Daoy (cell line): ENCODE measurements at regions not wholly inside any gene's neighbourhood (a gene's known extent, or its start where the extent isn't known, plus 50 kb on each side); places are given as distances from the start of the nearest gene placed in this dataset.
A peak's percentile ranks its signal among the peaks of the same experiment; 100 is the strongest.
"Not testable (repeated sequence)": the region's sequence is repeated elsewhere in the genome, so short reads cannot be mapped to it uniquely, and the experiment has no call there.

Experiments
- DNase-seq: peaks from one replicate; pipeline ENCODE4 v3.0.0-alpha.2; 2015; ENCODE audit warnings: low read depth

DNA sequence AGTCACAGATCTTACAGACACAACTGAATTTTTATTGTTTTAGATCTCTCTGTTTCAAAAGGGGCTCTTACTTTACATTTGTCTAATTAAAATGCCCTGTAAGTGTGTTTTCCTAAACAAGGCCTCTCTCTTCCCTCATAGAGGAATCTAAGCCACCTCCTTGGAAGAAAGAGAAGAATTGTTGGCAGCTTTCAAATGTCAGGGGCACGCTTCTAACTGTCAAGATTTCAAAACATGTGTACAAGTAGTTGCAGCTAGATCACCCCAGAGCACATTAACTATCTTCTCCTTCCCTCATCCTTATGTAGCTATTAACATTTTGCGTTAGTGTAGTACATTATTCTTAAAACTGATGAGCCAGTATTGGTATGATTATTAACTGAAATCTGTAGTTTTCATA, 266.5 kb upstream of the BOD1L1 start:
- no peak for DNase-seq

DNA sequence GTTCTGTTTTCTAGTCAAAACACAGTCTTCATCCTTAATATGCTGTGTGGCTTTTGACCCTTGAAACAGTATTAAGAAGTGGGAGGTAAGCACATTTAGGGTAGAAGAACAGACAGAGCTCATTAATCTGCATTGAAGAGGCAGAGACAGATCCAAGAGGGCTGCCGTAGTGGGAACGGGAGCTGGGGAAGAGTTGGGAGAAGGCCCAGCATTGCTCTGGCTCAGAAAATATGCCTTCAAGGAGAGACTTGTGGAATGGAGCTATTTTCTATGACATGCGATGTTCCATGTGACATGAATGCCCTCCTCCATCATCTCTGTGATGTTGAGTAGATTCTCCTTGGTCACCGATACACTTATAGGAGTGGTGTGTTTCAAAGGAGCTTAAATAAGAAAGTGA, 273.3 kb upstream of the BOD1L1 start:
- no peak for DNase-seq

DNA sequence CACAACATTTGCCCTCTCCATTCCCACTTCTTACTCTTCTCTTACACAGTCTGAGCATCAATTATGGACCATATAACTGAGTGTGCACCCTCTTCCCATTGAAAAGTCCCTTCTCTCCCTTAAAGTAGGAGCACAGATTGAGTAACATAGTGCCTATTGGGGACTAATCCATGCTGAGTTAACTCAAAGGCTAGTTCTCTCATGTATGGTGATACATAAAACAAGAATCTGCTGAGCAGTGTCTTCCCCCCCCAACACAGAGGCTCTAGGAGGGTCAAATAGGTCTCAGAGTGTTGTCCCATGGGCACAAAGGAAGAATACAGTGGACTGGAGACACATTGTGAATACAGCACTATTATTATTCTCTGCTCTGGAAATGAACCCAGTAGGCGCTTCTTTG, 274.6 kb upstream of the BOD1L1 start:
- DNase-seq: no peak

DNA sequence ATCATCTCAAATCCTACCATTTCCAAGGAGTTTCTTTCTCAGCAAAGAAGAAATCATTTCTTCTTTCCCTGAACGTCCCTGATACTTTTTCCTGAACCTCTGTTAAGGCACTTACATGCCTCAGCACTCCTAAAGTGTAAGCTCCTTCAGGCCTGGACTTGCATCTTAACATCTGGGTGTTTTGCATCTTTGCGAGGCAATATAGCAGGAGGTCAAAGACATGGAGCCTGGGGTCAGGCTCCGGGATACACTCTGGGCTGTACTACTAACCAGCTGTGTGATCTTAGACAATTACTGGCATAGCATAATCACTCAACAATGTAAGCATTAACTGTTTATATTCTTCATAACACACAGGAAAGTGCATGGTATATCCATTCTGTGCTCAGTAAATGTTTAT, 275.5 kb upstream of the BOD1L1 start:
- DNase-seq: no peak

DNA sequence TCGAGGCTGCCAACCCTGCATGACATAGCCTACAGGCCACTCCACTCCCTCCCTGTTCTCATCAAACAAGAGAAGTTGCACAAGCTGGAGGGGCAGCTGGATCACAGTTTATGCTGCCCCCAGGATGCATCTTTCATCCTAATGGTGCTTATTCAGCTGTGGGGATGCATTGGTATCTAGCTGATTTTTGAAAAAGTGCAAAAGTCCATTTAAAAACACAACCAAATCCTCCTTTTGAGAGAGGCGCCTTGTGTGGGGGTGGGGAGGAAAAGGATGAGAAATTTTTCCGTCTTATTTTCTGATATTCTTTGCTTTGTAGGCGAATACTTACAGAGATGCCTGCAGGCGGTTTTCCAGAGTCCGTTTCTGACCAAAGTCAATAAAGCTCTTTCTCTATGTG, 276.4 kb upstream of the BOD1L1 start:
- no peak for DNase-seq

DNA sequence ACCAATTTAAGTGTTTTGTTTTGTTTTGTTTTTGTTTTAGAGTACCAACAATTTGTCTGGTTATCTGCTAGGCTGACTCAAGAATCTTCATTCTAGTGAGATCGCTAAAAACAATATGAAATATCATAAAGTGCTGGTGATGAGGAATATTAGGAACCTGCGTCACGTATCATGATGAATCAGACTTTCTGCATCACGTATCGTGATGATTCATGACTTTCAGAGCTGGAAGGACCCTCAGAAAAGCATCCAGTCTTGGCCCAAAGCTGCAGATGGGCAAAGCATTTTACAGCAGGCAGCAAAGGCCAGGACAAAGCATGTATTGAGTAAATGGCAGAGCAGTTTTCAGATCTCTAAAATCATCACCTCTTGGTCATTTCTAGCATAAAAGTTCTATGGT, 278.0 kb upstream of the BOD1L1 start:
- peak; percentile 23 for DNase-seq

DNA sequence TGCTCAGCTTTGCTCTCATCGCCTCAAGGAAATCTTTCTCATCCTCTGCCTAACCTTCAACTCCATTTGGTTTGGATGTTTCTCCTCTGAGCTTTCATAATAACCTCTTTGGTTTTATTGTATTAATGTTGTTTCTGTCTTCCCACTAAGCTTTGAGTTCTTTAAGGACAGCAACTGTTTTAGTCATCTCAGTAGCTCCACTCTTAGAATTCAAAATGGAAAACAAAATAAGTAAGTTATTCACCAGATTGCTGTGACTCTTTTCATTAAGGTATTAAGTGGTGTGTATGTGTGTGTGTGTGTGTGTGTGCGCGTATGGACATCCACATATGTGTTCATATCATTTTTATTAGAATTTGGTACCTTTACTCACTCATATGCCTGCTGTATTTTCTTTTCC, 279.2 kb upstream of the BOD1L1 start:
- DNase-seq: no peak

DNA sequence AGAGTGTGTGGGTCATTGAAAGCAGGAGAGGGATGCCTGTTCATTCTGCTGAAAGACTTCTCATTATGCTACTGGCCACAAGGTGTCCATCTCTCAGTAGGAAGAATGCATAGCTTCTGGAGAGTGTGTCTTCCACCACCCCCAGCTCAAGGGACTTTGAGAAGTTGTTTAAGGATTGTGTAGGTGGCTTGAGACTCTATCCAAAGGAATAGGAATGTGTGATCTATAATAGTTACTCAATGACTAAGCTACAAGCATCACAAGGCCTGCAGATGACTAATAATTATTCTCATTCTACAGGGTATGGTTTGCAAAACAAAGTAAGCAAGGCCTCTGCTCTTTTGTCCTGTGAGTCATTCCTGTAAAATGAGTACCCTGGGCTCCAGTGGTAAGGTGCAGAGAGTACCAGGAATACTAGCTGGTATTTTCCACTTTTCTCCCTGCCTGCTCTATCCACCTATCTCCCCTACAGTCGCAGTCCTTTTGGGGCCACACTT, 279.8 kb upstream of the BOD1L1 start:
- DNase-seq: peak; percentile 84

DNA sequence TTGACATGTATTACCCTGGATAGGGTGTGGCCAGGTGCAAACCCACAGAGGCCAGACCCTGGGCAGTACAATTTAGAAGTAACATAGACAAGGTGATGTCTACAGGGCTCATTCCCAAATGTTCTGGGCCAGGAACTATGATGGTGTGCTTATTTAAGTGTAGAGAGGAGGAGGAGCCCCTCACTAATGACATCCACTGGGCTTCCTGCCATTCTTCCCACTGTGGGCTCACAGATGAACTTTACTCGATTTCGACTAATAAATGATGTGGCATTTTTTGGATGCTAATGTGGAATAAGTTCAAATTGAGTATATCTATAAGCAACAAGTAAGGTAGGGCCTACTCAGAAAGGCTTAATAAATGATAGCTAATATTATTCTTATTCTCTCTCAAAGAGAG, 280.9 kb upstream of the BOD1L1 start:
- DNase-seq: no peak

DNA sequence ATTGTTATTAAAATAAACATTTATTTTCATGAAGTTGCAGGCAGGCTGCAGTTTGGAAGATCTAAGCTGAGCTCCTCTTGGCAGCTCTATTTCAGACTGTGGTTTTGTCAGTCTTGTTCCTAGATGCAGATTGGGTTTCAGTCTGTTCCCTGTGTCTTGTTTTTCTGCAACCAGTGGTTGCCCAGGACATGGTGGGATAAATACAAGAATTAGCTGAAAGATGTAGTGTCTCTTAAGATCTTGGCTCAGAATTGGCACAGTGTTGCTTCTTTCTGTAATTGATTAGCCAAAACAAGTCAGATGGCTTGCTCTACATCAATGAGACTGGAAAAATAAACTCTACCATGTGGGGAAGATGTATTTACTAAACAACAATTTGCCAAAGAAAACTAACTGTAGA, 283.0 kb upstream of the BOD1L1 start:
- DNase-seq: no peak

DNA sequence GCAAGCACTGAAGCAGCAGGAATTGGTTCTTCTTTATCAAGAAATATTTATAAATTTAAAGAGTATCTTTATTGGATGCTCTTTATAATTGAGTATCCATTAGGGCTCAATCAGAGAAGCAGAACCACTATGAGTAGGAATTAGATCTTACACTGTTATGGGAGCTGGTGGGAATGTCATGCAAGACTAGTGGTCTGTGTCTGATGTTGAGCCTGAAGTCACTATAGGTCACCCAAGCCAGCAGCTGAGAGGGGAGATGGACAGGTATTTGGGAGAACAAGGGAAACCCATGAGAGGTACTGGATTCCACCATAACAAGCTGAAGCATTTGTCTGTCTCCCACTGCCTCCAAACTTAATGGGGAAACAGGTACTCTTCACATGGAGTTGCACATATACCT, 283.7 kb upstream of the BOD1L1 start:
- no peak for DNase-seq

DNA sequence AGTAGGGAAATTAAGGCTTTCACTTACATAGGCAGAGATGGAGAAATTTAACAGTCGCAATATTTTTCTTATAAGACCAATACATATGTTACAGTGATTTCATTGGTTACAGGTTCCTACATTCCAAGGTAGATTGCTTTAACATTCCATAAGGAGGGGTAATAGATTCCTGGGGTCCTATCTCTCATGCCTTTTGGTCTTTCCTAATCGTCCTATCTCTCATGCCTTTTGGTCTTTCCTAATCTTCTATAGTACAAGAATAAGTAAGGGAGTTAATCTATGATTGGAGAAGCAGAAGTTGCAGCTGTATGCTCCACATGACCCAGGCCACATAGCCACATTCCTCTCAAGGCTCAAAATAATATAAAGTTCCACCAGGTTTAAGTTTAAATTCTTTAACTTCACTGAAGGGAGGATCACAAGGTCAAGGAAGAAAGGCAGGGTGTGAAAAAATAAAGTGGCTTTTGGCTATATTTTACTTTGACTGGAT, 285.0 kb upstream of the BOD1L1 start:
- DNase-seq: no peak

DNA sequence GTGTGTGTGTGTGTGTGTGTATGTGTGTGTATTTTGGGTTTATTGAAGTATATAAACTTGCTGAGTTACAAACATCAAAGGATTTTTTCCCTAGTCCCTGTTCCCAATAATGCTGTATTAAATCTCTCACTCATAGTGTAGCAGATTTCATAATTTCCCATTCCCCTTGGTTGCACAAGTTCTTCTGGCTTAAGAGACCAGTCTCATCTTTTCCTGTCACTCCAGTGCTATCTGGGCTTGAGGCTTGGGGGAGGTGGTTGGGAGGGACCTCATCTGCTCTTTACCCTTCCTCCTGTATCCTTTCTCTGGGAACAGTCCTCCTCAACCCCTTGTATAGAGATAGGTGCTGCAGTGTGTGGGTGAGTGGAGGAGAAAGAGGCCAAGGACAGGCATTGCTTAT, 285.4 kb upstream of the BOD1L1 start:
- DNase-seq: no peak

DNA sequence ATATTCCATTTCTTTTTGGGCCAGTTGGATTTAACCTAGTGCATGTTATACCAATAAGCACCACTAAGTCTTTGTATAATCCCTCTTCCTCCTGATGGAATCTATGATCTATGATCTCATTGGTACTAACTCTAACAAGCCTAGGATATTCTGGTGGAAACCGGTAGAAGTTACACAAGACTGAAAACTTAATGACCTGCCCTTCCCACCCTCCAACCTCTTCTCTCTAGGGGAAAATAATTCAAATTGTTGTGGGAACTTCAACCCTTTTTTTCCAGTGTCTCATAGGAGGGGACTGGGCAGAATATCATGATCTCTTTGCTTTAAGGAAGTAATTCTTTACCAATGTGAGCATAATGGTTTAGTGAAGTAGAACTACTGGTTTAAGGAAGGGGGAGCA, 289.5 kb upstream of the BOD1L1 start:
- DNase-seq: no peak

DNA sequence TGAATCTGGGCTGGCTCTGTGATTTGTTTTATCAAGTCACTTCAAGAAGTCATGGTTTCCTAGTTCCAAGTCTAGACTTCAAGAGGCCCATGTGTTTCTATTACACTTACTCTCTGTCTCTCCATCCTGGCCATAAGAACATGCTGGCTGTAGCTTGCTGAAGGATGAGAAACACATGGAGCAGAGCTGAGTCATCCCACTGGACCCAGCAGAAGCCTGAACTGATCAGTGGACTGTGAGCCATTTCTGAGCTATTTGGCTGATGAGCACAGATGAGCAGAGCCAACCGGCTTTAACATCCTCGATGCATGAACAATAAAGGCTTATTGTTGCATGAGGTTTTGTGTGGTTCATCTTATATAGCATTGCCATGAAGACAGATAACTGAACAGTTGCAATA, 290.6 kb upstream of the BOD1L1 start:
- DNase-seq: peak; percentile 85

DNA sequence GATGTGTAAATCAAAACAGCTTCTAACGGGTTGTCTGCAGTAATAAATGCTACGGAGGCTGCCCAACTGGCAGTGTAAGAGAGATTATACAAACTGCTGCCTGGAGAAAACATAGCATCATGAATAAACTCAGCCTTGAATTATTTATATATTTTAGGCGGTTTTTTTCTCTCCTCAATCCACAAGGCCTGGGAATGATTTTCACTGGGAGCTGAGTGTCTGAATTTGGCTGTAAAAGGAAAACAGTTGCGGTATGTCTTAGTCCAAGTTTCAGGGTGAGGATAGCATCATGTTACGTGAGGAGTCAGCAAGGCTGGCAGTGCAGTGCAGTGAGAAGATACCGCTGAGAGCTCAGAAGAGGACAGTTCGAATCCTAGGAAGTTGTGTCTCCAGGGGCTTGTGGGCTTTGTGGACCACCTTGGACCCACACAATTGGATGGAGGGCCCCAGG, 291.5 kb upstream of the BOD1L1 start:
- peak; percentile 81 for DNase-seq

DNA sequence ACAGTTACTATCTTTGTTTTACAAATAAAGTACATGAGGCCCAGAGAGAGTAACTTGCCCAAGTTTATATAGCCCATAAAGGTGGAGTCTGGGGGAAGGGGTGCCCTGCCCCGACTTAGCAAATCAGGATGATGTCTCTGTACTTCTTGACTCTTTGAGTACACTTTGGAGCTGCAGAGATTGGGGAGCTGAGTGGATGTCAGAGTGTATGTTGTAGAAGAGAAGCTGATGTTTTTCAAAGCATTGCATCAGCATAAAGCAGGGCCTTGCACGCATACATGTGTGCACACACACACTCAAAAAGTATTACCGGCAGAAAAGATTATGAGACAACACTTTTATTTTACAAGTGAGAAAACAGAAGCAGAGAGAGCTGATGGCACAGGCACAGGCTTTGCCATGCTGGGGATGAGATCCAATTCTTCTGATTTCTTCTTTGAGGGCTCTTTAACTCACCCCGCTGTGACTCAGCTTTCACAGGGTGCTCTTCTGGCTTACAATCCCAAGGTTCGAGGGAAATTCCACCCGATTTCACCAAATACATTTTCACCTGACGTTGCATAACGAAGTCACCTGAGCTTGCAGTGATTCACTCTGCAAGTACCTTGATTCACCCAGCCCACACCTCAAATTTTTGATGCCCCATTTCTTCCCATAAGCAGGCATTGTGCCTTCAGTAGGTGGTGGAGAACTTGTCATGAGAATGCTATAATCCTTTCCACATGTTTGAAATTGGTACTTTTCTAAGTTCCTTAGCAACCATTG, 292.8 kb upstream of the BOD1L1 start:
- DNase-seq: peak; percentile 73

DNA sequence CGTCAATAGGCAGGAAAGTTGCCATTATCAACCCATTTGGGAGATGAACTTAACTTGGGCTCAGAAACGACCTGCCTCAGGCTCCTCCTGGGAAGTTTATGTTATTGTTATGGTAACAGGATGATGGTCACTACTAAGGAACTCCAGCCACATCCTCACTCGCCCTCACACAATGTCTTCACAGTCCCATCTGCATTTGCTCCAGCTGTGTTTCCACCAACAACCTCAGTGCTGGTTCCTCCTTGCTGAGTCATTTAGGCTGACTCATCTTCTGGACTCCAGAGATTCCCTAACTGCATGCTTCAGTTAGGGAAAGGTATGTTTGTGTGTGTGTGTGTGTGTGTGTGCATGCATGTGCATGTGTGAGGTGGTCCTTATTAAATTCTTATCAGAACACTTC, 293.4 kb upstream of the BOD1L1 start:
- DNase-seq: peak; percentile 98

DNA sequence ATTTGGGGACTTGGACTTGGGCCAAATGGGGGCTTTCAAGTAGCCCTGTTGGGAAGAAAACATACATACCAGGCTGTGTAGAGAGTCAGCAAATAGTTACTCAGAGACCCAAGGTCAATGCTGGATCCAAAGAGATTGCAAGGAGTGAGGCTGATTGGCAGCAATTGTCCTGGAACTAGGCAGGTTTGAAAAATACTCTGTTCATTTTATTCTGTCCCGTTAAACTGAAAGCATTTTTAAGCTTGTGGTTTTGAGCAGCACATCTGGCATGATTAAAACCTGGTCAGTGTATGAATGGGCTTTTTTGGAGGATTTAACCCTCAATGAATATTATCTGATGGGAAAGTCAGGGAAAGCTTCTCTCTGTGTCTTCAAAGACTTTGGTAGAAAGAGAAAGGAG, 294.3 kb upstream of the BOD1L1 start:
- DNase-seq: peak; percentile 29

DNA sequence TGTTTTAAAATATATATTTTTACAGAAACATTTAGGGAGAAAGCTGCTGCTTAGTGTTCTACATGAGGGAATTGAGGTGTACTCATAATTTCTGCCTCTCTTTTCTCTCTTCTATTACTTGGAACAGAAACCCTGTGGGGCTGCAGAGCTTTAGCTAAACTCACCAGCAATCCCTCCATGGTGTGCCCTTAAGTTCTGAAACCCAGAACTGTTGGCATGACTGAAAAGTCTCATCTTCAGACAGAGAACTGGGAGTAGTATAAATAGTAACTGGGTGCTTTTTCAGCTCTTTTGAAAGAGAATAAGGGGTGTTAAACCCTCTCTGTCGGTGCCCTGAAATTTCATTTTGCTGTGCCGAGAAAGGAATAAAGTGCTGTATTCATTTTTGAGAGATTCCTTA, 294.9 kb upstream of the BOD1L1 start:
- DNase-seq: no peak

DNA sequence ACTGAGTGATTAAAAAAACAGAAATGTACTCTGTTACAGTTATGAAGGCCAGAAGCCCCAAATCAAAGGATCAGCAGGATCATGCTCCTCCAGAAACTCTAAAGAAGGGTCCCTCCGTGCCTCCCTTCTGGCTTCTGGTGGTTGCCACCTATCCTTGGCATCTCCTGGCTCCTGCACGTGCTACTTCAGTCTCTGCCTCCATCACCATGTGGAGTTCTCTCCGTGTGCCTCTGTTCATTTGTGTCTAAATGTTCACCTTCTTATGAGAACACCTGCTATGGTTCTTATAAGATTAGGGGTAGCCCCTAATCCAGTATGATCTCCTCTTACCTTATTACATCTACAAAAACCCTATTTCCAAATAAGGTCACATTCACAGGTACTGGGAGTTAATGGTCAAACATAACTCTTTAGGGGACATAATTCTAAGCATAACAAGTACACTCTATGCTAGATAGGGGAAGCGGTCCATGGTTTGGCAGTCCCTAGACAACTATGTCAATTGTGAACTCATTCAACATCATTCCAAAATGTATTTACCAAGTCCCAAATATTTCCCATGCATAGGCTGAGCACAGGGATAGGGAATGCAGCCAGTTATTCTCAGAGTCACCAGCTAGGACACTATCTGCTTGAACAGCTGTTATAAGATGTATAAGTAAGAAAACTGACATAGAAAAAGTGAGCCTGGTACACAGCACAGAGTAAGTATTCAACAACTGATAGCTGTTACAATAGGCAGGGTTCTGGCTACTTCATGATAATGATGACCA, 295.5 kb upstream of the BOD1L1 start:
- no peak for DNase-seq

DNA sequence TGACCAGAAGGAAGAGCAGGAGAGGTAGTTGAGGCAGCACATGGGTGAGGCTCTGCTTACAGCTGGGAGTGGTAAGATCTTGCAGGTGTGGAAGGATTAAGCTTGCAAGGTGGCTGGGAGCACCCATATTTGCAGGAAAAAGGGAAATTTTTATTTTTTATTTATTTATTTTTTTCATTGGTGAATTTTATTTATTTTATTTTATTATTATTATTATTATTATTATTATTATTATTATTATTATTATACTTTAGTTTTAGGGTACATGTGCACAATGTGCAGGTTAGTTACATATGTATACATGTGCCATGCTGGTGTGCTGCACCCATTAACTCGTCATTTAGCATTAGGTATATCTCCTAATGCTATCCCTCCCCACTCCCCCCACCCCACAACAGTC, 297.4 kb upstream of the BOD1L1 start:
- not testable (repeated sequence) for DNase-seq

DNA sequence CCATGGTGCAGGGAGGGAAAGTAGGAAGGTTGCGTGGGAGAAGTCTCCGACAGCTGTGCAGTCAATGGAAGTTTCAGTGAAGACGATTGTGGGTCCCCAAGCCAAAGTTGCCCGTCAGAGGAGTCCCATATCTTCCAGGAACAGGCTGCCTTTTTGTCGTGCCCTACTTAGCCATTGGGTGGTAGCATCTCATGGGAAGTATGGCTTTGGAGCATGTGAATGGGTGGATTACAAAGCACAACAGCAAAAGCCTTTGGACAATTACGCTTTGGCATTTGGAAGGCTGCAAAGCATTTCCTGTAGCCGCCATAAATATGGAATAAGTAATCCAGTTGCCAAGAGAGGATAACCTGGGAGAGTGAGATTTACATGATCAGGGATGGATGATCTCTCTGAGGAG, 300.7 kb upstream of the BOD1L1 start:
- no peak for DNase-seq
